ENCODE measurements at regions not wholly inside any gene's neighbourhood (a gene's known extent, or its start where the extent isn't known, plus 50 kb on each side); places are given as distances from the start of the nearest gene placed in this dataset.
"Not testable (repeated sequence)": the region's sequence is repeated elsewhere in the genome, so short reads cannot be mapped to it uniquely, and the experiment has no call there.

DNA sequence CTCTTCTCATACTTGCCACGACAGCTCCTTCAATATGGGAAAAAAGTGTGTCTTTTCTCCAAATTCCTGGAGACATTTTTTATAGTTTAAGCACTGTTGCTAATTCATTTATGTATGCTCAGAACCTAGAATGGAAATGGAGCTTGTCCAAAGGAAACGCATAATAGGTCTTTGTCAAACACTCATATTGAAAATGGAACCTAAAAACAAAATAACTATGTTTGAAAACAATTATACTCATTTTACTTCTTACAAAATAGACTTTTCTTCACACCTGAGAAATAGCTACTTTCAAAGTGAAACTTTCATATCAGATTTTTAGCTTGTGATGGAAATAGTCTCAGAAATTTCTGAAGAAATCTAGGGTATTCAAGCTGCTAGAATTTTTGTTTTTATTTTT, 529.7 kb upstream of the BOD1L1 start:
- Mint-ChIP-seq H3K36me3 (ENCODE audit: unreplicated experiment) (no peaks in the 10 kb centered on the region), H3K27ac (ENCODE audit: unreplicated experiment) (no peak overlapping the region), H3K4me3 (ENCODE audit: unreplicated experiment) (no peak overlapping the region), H3K4me1 (ENCODE audit: low read depth, unreplicated experiment) (peaks cover 12% of the 10 kb centered on the region), H3K9me3 (ENCODE audit: unreplicated experiment) (peaks cover 2% of the 10 kb centered on the region), H3K27me3 (ENCODE audit: unreplicated experiment) (no peaks in the 10 kb centered on the region)
- TF ChIP-seq, protein P1, sequence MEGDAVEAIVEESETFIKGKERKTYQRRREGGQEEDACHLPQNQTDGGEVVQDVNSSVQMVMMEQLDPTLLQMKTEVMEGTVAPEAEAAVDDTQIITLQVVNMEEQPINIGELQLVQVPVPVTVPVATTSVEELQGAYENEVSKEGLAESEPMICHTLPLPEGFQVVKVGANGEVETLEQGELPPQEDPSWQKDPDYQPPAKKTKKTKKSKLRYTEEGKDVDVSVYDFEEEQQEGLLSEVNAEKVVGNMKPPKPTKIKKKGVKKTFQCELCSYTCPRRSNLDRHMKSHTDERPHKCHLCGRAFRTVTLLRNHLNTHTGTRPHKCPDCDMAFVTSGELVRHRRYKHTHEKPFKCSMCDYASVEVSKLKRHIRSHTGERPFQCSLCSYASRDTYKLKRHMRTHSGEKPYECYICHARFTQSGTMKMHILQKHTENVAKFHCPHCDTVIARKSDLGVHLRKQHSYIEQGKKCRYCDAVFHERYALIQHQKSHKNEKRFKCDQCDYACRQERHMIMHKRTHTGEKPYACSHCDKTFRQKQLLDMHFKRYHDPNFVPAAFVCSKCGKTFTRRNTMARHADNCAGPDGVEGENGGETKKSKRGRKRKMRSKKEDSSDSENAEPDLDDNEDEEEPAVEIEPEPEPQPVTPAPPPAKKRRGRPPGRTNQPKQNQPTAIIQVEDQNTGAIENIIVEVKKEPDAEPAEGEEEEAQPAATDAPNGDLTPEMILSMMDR (IDR thresholded peaks at IDR 0.05; ENCODE audit: partially characterized antibody, unreplicated experiment) = no peak
- no peak for DNase-seq

DNA sequence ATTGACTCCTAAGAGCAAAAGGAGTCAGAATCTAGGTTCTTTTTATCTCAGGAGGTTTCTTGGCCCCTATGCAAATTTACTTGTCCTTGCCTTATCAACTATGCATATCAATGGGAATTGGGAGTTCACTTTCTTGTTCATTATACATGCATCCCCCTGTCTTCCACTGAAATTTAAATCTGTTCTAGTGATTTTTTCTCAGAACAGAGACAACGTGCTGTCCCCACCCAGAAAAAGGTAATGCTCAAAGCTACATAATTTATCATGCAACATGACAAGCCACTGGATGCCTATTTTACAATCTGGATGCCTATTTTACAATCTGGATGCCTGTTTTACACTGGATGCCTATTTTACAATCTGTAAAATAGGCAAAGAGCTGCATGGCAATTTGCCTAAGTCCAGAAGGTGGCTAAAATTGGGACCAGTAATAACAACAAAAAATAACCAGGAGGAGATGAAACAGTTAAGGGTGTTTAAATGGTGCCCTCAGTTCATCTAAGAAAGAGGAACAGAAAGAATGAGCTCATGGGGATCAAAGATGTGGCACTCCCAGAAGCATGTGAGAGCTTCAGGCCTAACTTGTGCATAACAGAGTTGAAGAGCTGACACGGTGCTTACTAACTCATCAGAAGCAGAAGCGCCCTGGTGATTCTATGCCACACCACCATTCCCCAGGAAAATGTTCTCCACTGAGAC, 537.8 kb upstream of the BOD1L1 start:
- TF ChIP-seq, protein P1 (IDR thresholded peaks at IDR 0.05; ENCODE audit: partially characterized antibody, unreplicated experiment) = no peak
- peaks cover 1% of the 10 kb centered on the region for H3K27me3 Mint-ChIP-seq (ENCODE audit: unreplicated experiment)
- H3K9me3 Mint-ChIP-seq (ENCODE audit: unreplicated experiment) = peaks cover 2% of the 10 kb centered on the region
- no peaks in the 10 kb centered on the region for H3K36me3 Mint-ChIP-seq (ENCODE audit: unreplicated experiment)
- no peak overlapping the region for H3K27ac Mint-ChIP-seq (ENCODE audit: unreplicated experiment)
- H3K4me1 Mint-ChIP-seq (ENCODE audit: low read depth, unreplicated experiment) = peaks cover 1% of the 10 kb centered on the region
- no peak overlapping the region for H3K4me3 Mint-ChIP-seq (ENCODE audit: unreplicated experiment)
- no peak for DNase-seq

DNA sequence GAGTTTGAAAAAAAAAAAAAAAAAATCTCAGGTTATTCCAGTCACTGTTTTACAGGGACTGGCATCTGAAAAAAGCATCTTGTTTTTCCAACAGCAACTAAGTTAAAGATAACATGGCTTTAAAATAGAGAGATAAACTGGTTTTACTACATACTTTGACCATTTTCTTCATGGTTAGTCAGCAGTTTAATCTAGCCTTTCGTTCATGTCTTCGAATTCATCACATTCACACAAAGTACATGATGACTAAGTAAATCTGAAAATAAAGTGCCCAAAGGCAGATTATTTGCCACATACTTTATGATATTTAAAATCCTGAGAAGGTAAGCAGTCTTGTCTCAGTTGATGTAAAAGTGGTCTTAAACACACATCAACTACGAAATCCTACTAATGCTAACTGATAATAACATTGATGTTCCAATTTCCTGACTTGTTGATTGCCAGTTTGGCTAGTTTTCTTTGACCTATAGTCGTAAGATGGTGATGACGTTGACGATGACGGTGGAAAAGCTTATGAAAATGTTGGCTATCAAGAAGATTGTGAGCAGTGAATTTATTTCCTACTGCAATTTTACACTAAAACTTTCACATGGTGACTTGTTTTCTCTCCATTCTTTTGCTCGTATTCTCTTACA, 540.5 kb upstream of the BOD1L1 start:
- Mint-ChIP-seq H3K4me1 (ENCODE audit: low read depth, unreplicated experiment) (peaks cover 10% of the 10 kb centered on the region), H3K4me3 (ENCODE audit: unreplicated experiment) (no peak overlapping the region), H3K27me3 (ENCODE audit: unreplicated experiment) (peaks cover 3% of the 10 kb centered on the region), H3K27ac (ENCODE audit: unreplicated experiment) (no peak overlapping the region), H3K36me3 (ENCODE audit: unreplicated experiment) (no peaks in the 10 kb centered on the region), H3K9me3 (ENCODE audit: unreplicated experiment) (peaks cover 2% of the 10 kb centered on the region)
- no peak for DNase-seq
- TF ChIP-seq, protein P1 (IDR thresholded peaks at IDR 0.05; ENCODE audit: partially characterized antibody, unreplicated experiment) = no peak

DNA sequence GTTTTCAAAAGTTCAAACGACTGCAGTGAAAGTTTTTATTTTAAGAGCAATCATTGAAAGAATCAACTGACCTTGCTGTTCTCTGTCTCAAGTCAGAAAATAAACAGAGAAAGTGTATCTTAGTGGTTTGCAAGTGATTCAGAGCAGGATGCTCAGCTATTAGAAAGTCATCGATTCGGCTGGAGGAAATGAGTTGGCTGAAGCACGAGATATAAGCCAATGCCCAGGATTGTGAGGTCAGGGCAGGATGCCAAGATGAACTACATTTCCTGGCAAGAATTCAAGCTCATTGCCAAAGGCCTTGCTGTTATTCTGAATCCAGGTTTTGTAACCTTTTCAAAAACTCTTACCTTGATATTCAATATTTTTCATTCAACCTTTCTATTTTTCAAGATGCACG, 541.4 kb upstream of the BOD1L1 start:
- no peaks in the 10 kb centered on the region for H3K36me3 Mint-ChIP-seq (ENCODE audit: unreplicated experiment)
- peaks cover 3% of the 10 kb centered on the region for H3K27me3 Mint-ChIP-seq (ENCODE audit: unreplicated experiment)
- no peak overlapping the region for H3K27ac Mint-ChIP-seq (ENCODE audit: unreplicated experiment)
- DNase-seq = no peak
- peaks cover 10% of the 10 kb centered on the region for H3K4me1 Mint-ChIP-seq (ENCODE audit: low read depth, unreplicated experiment)
- peaks cover 2% of the 10 kb centered on the region for H3K9me3 Mint-ChIP-seq (ENCODE audit: unreplicated experiment)
- TF ChIP-seq, protein P1 (IDR thresholded peaks at IDR 0.05; ENCODE audit: partially characterized antibody, unreplicated experiment) = no peak
- no peak overlapping the region for H3K4me3 Mint-ChIP-seq (ENCODE audit: unreplicated experiment)

DNA sequence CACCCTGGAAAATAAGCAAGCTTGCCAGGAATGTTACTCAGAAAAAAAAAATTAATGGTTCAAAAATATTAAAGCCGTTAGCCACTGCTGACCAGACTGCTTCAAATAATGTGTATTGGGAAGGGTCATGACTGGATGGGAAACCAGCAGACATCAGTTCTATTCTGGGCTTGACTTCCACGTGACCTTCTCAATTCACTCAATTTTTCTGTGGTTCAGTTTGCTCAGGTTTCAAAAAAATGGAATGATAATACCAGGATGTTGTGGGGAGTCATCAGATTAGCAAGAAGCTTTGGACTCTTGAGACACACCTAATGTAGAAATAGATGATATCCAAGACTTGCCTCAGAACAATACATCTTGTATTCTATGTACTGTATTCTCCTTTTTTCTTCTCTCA, 541.9 kb upstream of the BOD1L1 start:
- no peak overlapping the region for H3K27ac Mint-ChIP-seq (ENCODE audit: unreplicated experiment)

DNA sequence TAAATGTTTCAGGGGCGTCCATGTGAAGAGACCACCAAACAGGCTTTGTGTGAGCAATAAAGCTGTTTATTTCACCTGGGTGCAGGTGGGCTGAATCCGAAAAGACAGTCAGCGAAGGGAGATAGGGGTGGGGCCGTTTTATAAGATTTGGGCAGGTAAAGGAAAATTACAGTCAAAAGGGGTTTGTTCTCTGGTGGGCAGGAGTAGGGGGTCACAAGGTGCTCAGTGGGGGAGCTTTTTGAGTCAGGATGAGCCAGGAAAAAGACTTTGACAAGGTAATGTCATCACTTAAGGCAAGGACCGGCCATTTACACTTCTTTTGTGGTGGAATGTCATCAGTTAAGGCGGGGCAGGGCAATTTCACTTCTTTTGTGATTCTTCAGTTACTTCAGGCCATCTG, 542.4 kb upstream of the BOD1L1 start:
- H3K27me3 Mint-ChIP-seq (ENCODE audit: unreplicated experiment); H3K4me1 Mint-ChIP-seq (ENCODE audit: low read depth, unreplicated experiment); H3K36me3 Mint-ChIP-seq (ENCODE audit: unreplicated experiment); DNase-seq; H3K27ac Mint-ChIP-seq (ENCODE audit: unreplicated experiment); H3K9me3 Mint-ChIP-seq (ENCODE audit: unreplicated experiment); H3K4me3 Mint-ChIP-seq (ENCODE audit: unreplicated experiment): not testable (repeated sequence)

More for the DNA sequence above, 541.9 kb upstream of the BOD1L1 start:
- H3K9me3 Mint-ChIP-seq (ENCODE audit: unreplicated experiment) = peaks cover 2% of the 10 kb centered on the region
- H3K27me3 Mint-ChIP-seq (ENCODE audit: unreplicated experiment) = peaks cover 3% of the 10 kb centered on the region
- H3K4me1 Mint-ChIP-seq (ENCODE audit: low read depth, unreplicated experiment) = peaks cover 10% of the 10 kb centered on the region
- TF ChIP-seq, protein P1 (IDR thresholded peaks at IDR 0.05; ENCODE audit: partially characterized antibody, unreplicated experiment) = no peak
- H3K4me3 Mint-ChIP-seq (ENCODE audit: unreplicated experiment) = no peak overlapping the region
- H3K36me3 Mint-ChIP-seq (ENCODE audit: unreplicated experiment) = no peaks in the 10 kb centered on the region
- no peak for DNase-seq

All from glutamatergic neuron (in vitro differentiated cells).